Upper lobe of left lung (tissue), 4 donors: ENCODE measurements at regions not wholly inside any gene's neighbourhood (a gene's known extent, or its start where the extent isn't known, plus 50 kb on each side); places are given as distances from the start of the nearest gene placed in this dataset.

Source experiments
- CTCF ChIP-seq, 6 experiments: fragments of 450-650 bp in 4 of 6; fragments of 200-600 bp in 2 of 6; sonication (generic) in 2 of 6; IDR thresholded peaks; one replicate each; pipeline ENCODE4 v1.5.1; 2016 to 2019; ENCODE audit warnings: antibody characterized with exemption in 6 of 6
- EP300 ChIP-seq, 4 donors: sonication (generic); formaldehyde crosslinking; IDR thresholded peaks; one replicate each; pipeline ENCODE4 v1.5.1; 2017; ENCODE audit warnings: antibody characterized with exemption in 4 of 4, control low read depth in 2 of 4

DNA sequence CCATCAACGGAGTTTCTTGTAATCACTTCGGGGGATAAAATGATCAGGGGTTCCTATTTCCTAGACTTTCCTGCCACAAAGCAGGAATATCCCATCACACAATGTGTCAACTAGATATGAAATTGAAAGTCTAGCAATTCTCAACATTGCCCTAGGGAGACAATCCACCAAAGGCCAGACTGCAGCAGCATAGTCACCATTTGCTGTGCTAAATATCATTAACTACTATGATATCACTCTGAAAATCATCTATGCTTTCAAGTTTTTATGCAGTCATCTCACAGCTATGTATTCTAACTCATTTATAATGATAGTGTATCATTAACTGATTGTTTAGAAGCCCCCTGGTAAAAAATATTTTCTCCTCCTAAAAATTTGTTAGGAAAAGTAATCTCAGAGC is 342.6 kb upstream of the CDH6 start:
- no peak for TF ChIP-seq CTCF (IDR thresholded peaks at IDR 0.05)
- TF ChIP-seq EP300 (IDR thresholded peaks at IDR 0.05), result no peak
